ENCODE measurements at regions not wholly inside any gene's neighbourhood (a gene's known extent, or its start where the extent isn't known, plus 50 kb on each side); places are given as distances from the start of the nearest gene placed in this dataset.

- no peaks in the 10 kb centered on the region for H3K4me1 Mint-ChIP-seq
- ChIA-PET POLR2A (ENCODE audit: partially characterized antibody) (no interaction called here), CTCF (ENCODE audit: partially characterized antibody) (no interaction called here)
- intact Hi-C loops (cut with micrococcal nuclease), result no loop called here
- H3K27ac Mint-ChIP-seq, result no peak overlapping the region
- H3K36me3 ChIP-seq (ENCODE audit: insufficient read depth, low read length), result no peaks in the 10 kb centered on the region
- peaks cover 0 to 5% (median 0%) of the 10 kb centered on the region in 8 donors for H3K9me3 Mint-ChIP-seq
- no peak for DNase-seq
- no peak overlapping the region for H3K4me3 Mint-ChIP-seq
- H3K4me1 ChIP-seq (ENCODE audit: insufficient read depth, low read length), result no peaks in the 10 kb centered on the region
- no peak overlapping the region for H3K27ac ChIP-seq (ENCODE audit: low read depth, low read length)
- no peaks in the 10 kb centered on the region for H3K27me3 ChIP-seq (ENCODE audit: insufficient read depth, low read length)
- H3K27me3 Mint-ChIP-seq, result no peaks in the 10 kb centered on the region
- H3K36me3 Mint-ChIP-seq, result no peaks in the 10 kb centered on the region
- H3K9me3 ChIP-seq (ENCODE audit: control insufficient read depth in 1 of 2, low read length in 2 of 2), result no peaks in the 10 kb centered on the region
- H3K4me3 ChIP-seq (ENCODE audit: low read length in 2 of 2), result no peak overlapping the region
Measured at GRCh38 chr4:115433491-115433890, 320.1 kb upstream of the NDST4 start.

GRCh38 chr4:115430024-115430423 lies 316.6 kb upstream of the NDST4 start:
- H3K9me3 ChIP-seq (ENCODE audit: control insufficient read depth in 1 of 2, low read length in 2 of 2), result no peaks in the 10 kb centered on the region
- DNase-seq, result no peak
- no peak overlapping the region for H3K4me3 Mint-ChIP-seq
- no peaks in the 10 kb centered on the region for H3K36me3 Mint-ChIP-seq
- H3K27ac ChIP-seq (ENCODE audit: low read depth, low read length), result no peak overlapping the region
- intact Hi-C loops (cut with micrococcal nuclease), result no loop called here
- ChIA-PET CTCF (ENCODE audit: partially characterized antibody) (no interaction called here), POLR2A (ENCODE audit: partially characterized antibody) (no interaction called here)
- no peaks in the 10 kb centered on the region for H3K4me1 Mint-ChIP-seq
- no peaks in the 10 kb centered on the region for H3K27me3 ChIP-seq (ENCODE audit: insufficient read depth, low read length)
- no peaks in the 10 kb centered on the region for H3K27me3 Mint-ChIP-seq
- no peaks in the 10 kb centered on the region for H3K4me1 ChIP-seq (ENCODE audit: insufficient read depth, low read length)
- peaks cover 0 to 2% (median 0%) of the 10 kb centered on the region in 8 donors for H3K9me3 Mint-ChIP-seq
- H3K27ac Mint-ChIP-seq, result no peak overlapping the region
- no peak overlapping the region for H3K4me3 ChIP-seq (ENCODE audit: low read length in 2 of 2)
- H3K36me3 ChIP-seq (ENCODE audit: insufficient read depth, low read length), result no peaks in the 10 kb centered on the region

- H3K4me1 ChIP-seq (ENCODE audit: insufficient read depth, low read length), result no peaks in the 10 kb centered on the region
- no peaks in the 10 kb centered on the region for H3K27me3 ChIP-seq (ENCODE audit: insufficient read depth, low read length)
- H3K9me3 Mint-ChIP-seq, result peaks cover 0 to 2% (median 0%) of the 10 kb centered on the region in 8 donors
- no peaks in the 10 kb centered on the region for H3K9me3 ChIP-seq (ENCODE audit: control insufficient read depth in 1 of 2, low read length in 2 of 2)
- H3K4me1 Mint-ChIP-seq, result no peaks in the 10 kb centered on the region
- CTCF ChIA-PET (ENCODE audit: partially characterized antibody), result no interaction called here
- POLR2A ChIA-PET (ENCODE audit: partially characterized antibody), result no interaction called here
- no peaks in the 10 kb centered on the region for H3K27me3 Mint-ChIP-seq
- no peak overlapping the region for H3K4me3 ChIP-seq (ENCODE audit: low read length in 2 of 2)
- no peak for DNase-seq
- no peaks in the 10 kb centered on the region for H3K36me3 Mint-ChIP-seq
- no peaks in the 10 kb centered on the region for H3K36me3 ChIP-seq (ENCODE audit: insufficient read depth, low read length)
- H3K27ac ChIP-seq (ENCODE audit: low read depth, low read length), result no peak overlapping the region
- H3K27ac Mint-ChIP-seq, result no peak overlapping the region
- intact Hi-C loops (cut with micrococcal nuclease), result no loop called here
- no peak overlapping the region for H3K4me3 Mint-ChIP-seq
Measured at GRCh38 chr4:115428455-115428854, 315.0 kb upstream of the NDST4 start.

GRCh38 chr4:115424852-115425251 lies 311.4 kb upstream of the NDST4 start:
- Histone ChIP-seq H3K27me3 (ENCODE audit: insufficient read depth, low read length) (no peaks in the 10 kb centered on the region), H3K36me3 (ENCODE audit: insufficient read depth, low read length) (no peaks in the 10 kb centered on the region), H3K4me3 (ENCODE audit: low read length in 2 of 2) (no peak overlapping the region), H3K27ac (ENCODE audit: low read depth, low read length) (no peak overlapping the region), H3K4me1 (ENCODE audit: insufficient read depth, low read length) (no peaks in the 10 kb centered on the region), H3K9me3 (ENCODE audit: control insufficient read depth in 1 of 2, low read length in 2 of 2) (no peaks in the 10 kb centered on the region)
- no peaks in the 10 kb centered on the region for H3K36me3 Mint-ChIP-seq
- H3K27ac Mint-ChIP-seq, result no peak overlapping the region
- DNase-seq, result no peak
- H3K27me3 Mint-ChIP-seq, result no peaks in the 10 kb centered on the region
- no peak overlapping the region for H3K4me3 Mint-ChIP-seq
- ChIA-PET POLR2A (ENCODE audit: partially characterized antibody) (no interaction called here), CTCF (ENCODE audit: partially characterized antibody) (no interaction called here)
- no peaks in the 10 kb centered on the region for H3K4me1 Mint-ChIP-seq
- H3K9me3 Mint-ChIP-seq, result peaks cover 0 to 8% (median 4%) of the 10 kb centered on the region in 8 donors
- intact Hi-C loops (cut with micrococcal nuclease), result no loop called here

GRCh38 chr4:115418635-115419396 lies 305.4 kb upstream of the NDST4 start:
- Mint-ChIP-seq H3K9me3 (peaks cover 0 to 8% (median 5%) of the 10 kb centered on the region in 8 donors), H3K27ac (no peak overlapping the region), H3K4me3 (no peak overlapping the region), H3K4me1 (no peaks in the 10 kb centered on the region), H3K36me3 (no peaks in the 10 kb centered on the region), H3K27me3 (no peaks in the 10 kb centered on the region)
- ChIA-PET CTCF (ENCODE audit: partially characterized antibody) (no interaction called here), POLR2A (ENCODE audit: partially characterized antibody) (no interaction called here)
- no peak for DNase-seq
- intact Hi-C loops (cut with micrococcal nuclease), result no loop called here
- Histone ChIP-seq H3K27ac (ENCODE audit: low read depth, low read length) (no peak overlapping the region), H3K4me3 (ENCODE audit: low read length in 2 of 2) (no peak overlapping the region), H3K27me3 (ENCODE audit: insufficient read depth, low read length) (no peaks in the 10 kb centered on the region), H3K36me3 (ENCODE audit: insufficient read depth, low read length) (no peaks in the 10 kb centered on the region), H3K4me1 (ENCODE audit: insufficient read depth, low read length) (no peaks in the 10 kb centered on the region), H3K9me3 (ENCODE audit: control insufficient read depth in 1 of 2, low read length in 2 of 2) (no peaks in the 10 kb centered on the region)

- Mint-ChIP-seq H3K27me3 (no peaks in the 10 kb centered on the region), H3K4me3 (no peak overlapping the region), H3K9me3 (peaks cover 0 to 22% (median 7%) of the 10 kb centered on the region in 8 donors), H3K4me1 (no peaks in the 10 kb centered on the region), H3K27ac (no peak overlapping the region), H3K36me3 (no peaks in the 10 kb centered on the region)
- H3K4me1 ChIP-seq (ENCODE audit: insufficient read depth, low read length), result no peaks in the 10 kb centered on the region
- intact Hi-C loops (cut with micrococcal nuclease), result no loop called here
- CTCF ChIA-PET (ENCODE audit: partially characterized antibody), result no interaction called here
- no peak overlapping the region for H3K27ac ChIP-seq (ENCODE audit: low read depth, low read length)
- no peak overlapping the region for H3K4me3 ChIP-seq (ENCODE audit: low read length in 2 of 2)
- POLR2A ChIA-PET (ENCODE audit: partially characterized antibody), result no interaction called here
- no peak for DNase-seq
- no peaks in the 10 kb centered on the region for H3K27me3 ChIP-seq (ENCODE audit: insufficient read depth, low read length)
- H3K36me3 ChIP-seq (ENCODE audit: insufficient read depth, low read length), result no peaks in the 10 kb centered on the region
- peaks cover 0 to 4% of the 10 kb centered on the region in 2 donors for H3K9me3 ChIP-seq (ENCODE audit: control insufficient read depth in 1 of 2, low read length in 2 of 2)
Measured at GRCh38 chr4:115396034-115396433, 282.6 kb upstream of the NDST4 start.

- DNase-seq, result no peak
- Mint-ChIP-seq H3K9me3 (peaks cover 0 to 3% (median 0%) of the 10 kb centered on the region in 8 donors), H3K4me1 (no peaks in the 10 kb centered on the region), H3K36me3 (no peaks in the 10 kb centered on the region), H3K27ac (no peak overlapping the region), H3K27me3 (no peaks in the 10 kb centered on the region), H3K4me3 (no peak overlapping the region)
- Histone ChIP-seq H3K36me3 (ENCODE audit: insufficient read depth, low read length) (no peaks in the 10 kb centered on the region), H3K4me1 (ENCODE audit: insufficient read depth, low read length) (no peaks in the 10 kb centered on the region), H3K27me3 (ENCODE audit: insufficient read depth, low read length) (no peaks in the 10 kb centered on the region), H3K9me3 (ENCODE audit: control insufficient read depth in 1 of 2, low read length in 2 of 2) (no peaks in the 10 kb centered on the region), H3K27ac (ENCODE audit: low read depth, low read length) (no peak overlapping the region), H3K4me3 (ENCODE audit: low read length in 2 of 2) (no peak overlapping the region)
- ChIA-PET CTCF (ENCODE audit: partially characterized antibody) (no interaction called here), POLR2A (ENCODE audit: partially characterized antibody) (no interaction called here)
- intact Hi-C loops (cut with micrococcal nuclease), result no loop called here
Measured at GRCh38 chr4:115376866-115377265, 263.4 kb upstream of the NDST4 start.

GRCh38 chr4:115374621-115375020 lies 261.2 kb upstream of the NDST4 start:
- Histone ChIP-seq H3K4me1 (ENCODE audit: insufficient read depth, low read length) (no peaks in the 10 kb centered on the region), H3K36me3 (ENCODE audit: insufficient read depth, low read length) (no peaks in the 10 kb centered on the region), H3K4me3 (ENCODE audit: low read length in 2 of 2) (no peak overlapping the region), H3K27ac (ENCODE audit: low read depth, low read length) (no peak overlapping the region), H3K27me3 (ENCODE audit: insufficient read depth, low read length) (no peaks in the 10 kb centered on the region), H3K9me3 (ENCODE audit: control insufficient read depth in 1 of 2, low read length in 2 of 2) (no peaks in the 10 kb centered on the region)
- intact Hi-C loops (cut with micrococcal nuclease), result no loop called here
- Mint-ChIP-seq H3K36me3 (no peaks in the 10 kb centered on the region), H3K27ac (no peak overlapping the region), H3K9me3 (peaks cover 0 to 3% (median 0%) of the 10 kb centered on the region in 8 donors), H3K27me3 (no peaks in the 10 kb centered on the region), H3K4me3 (no peak overlapping the region), H3K4me1 (no peaks in the 10 kb centered on the region)
- DNase-seq, result no peak
- CTCF ChIA-PET (ENCODE audit: partially characterized antibody), result no interaction called here
- POLR2A ChIA-PET (ENCODE audit: partially characterized antibody), result no interaction called here
